NCI-H460 (cell line): ENCODE measurements at regions not wholly inside any gene's neighbourhood (a gene's known extent, or its start where the extent isn't known, plus 50 kb on each side); places are given as distances from the start of the nearest gene placed in this dataset.
"Not testable (repeated sequence)": the region's sequence is repeated elsewhere in the genome, so short reads cannot be mapped to it uniquely, and the experiment has no call there.

Experiments used
- DNase-seq: peaks from one replicate; pipeline ENCODE4 v3.0.0-alpha.2; 2016; ENCODE audit warnings: low read depth; ENCODE audit errors: extremely low read depth

- no peak for DNase-seq
Observed at GRCh38 chr3:135539854-135540253, 425.7 kb upstream of the PPP2R3A start.

- DNase-seq: no peak
Observed at GRCh38 chr3:135549928-135550494, 415.5 kb upstream of the PPP2R3A start.

GRCh38 chr3:135556174-135556573, 409.4 kb upstream of the PPP2R3A start:
- DNase-seq: no peak

GRCh38 chr3:135558150-135558783, 407.3 kb upstream of the PPP2R3A start:
- no peak for DNase-seq

GRCh38 chr3:135558906-135559305, 406.6 kb upstream of the PPP2R3A start:
- DNase-seq: no peak

- DNase-seq: no peak
Observed at GRCh38 chr3:135559802-135560201, 405.7 kb upstream of the PPP2R3A start.

- no peak for DNase-seq
Observed at GRCh38 chr3:135560847-135561246, 404.7 kb upstream of the PPP2R3A start.

- DNase-seq: no peak
Observed at GRCh38 chr3:135564696-135565095, 400.8 kb upstream of the PPP2R3A start.

GRCh38 chr3:135565546-135565945, 400.0 kb upstream of the PPP2R3A start:
- no peak for DNase-seq

GRCh38 chr3:135567223-135567622, 398.3 kb upstream of the PPP2R3A start:
- DNase-seq: no peak

GRCh38 chr3:135576751-135577150, 388.8 kb upstream of the PPP2R3A start:
- DNase-seq: no peak

GRCh38 chr3:135581806-135582205, 383.7 kb upstream of the PPP2R3A start:
- no peak for DNase-seq

- DNase-seq: no peak
Observed at GRCh38 chr3:135582800-135583199, 382.7 kb upstream of the PPP2R3A start.

- no peak for DNase-seq
Observed at GRCh38 chr3:135596563-135596962, 369.0 kb upstream of the PPP2R3A start.

GRCh38 chr3:135597855-135598254, 367.7 kb upstream of the PPP2R3A start:
- DNase-seq: no peak

- no peak for DNase-seq
Observed at GRCh38 chr3:135598597-135598996, 366.9 kb upstream of the PPP2R3A start.

- DNase-seq: not testable (repeated sequence)
Observed at GRCh38 chr3:135604512-135604911, 361.0 kb upstream of the PPP2R3A start.

- no peak for DNase-seq
Observed at GRCh38 chr3:135618123-135618522, 347.4 kb upstream of the PPP2R3A start.

- DNase-seq: no peak
Observed at GRCh38 chr3:135621184-135621920, 344.2 kb upstream of the PPP2R3A start.

- DNase-seq: no peak
Observed at GRCh38 chr3:135622215-135622614, 343.3 kb upstream of the PPP2R3A start.

- DNase-seq: no peak
Observed at GRCh38 chr3:135622656-135623055, 342.9 kb upstream of the PPP2R3A start.

GRCh38 chr3:135623558-135623957, 342.0 kb upstream of the PPP2R3A start:
- DNase-seq: no peak
